ENCODE measurements at regions not wholly inside any gene's neighbourhood (a gene's known extent, or its start where the extent isn't known, plus 50 kb on each side); places are given as distances from the start of the nearest gene placed in this dataset.

DNA sequence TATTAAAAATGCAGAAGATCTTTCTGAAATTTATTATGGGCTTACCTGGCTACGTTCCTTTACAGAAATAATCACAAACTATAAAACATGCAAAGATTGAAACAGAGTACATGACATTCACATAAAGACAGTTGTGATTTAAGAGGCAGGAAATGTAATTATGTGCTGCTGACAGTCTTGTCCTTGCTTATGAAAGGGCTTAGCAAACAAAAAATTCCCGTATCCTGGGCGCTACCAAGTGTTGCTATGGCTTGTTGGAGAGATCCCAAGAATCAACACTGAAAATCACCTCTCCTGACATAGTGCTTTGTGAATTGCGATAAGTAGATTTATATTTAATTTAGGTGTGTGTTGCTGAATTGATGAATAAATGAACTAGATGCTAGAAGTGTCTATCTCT lies 352.5 kb upstream of the C9orf72 start:
- Histone ChIP-seq H3K4me2 (ENCODE audit: low read depth, low read length) (no peak overlapping the region), H2AFZ (ENCODE audit: low read length) (no peak overlapping the region), H3K27ac (ENCODE audit: extremely low read length, insufficient read depth, low read length) (no peak overlapping the region), H3K27me3 (ENCODE audit: control insufficient read depth in 1 of 2, insufficient read depth in 2 of 2, low read length in 2 of 2) (no peaks in the 10 kb centered on the region), H3K4me1 (ENCODE audit: insufficient read depth, low read length) (no peaks in the 10 kb centered on the region), H3K36me3 (replicated peaks in 1 of 2; ENCODE audit: control insufficient read depth in 1 of 2, insufficient read depth in 2 of 2, low read length in 2 of 2) (no peaks in the 10 kb centered on the region), H3K79me2 (ENCODE audit: insufficient read depth, low read length) (no peaks in the 10 kb centered on the region), H3K9ac (ENCODE audit: insufficient read depth, low read depth, low read length) (no peak overlapping the region), H3K4me3 (replicated peaks in 1 of 3; ENCODE audit: insufficient read depth in 1 of 3, low read depth in 2 of 3, low read length in 3 of 3) (no peak overlapping the region), H4K20me1 (ENCODE audit: insufficient read depth, low read length) (no peaks in the 10 kb centered on the region), H3K9me3 (ENCODE audit: low read length) (no peaks in the 10 kb centered on the region)
- FAIRE-seq (no peak), DNase-seq (ENCODE audit: low spot score) (no peak), ATAC-seq (no peak)
- POLR2A ChIA-PET = no interaction called here
- CTCF ChIA-PET (ENCODE audit: low intra/inter-chr PET ratio, low total read pairs) = no interaction called here
- WGBS (ENCODE audit: low lambda C conversion rate) = 20% methylated on average over 4 of the region's 4 CpGs
- in situ Hi-C loops (cut with HindIII; ENCODE audit: extremely low pct_ligation_motif_present, low pct_unique_long_range_greater_than_20kb) = no loop called here
- TF ChIP-seq ZNF136 (CRISPR knock-in tag; IDR thresholded peaks at IDR 0.05; ENCODE audit: low read depth) (no peak), SRY (CRISPR knock-in tag; IDR thresholded peaks at IDR 0.05) (no peak), ZBTB38 (CRISPR knock-in tag; IDR thresholded peaks at IDR 0.05) (no peak), ZBTB42 (CRISPR knock-in tag; IDR thresholded peaks at IDR 0.05) (no peak), CHCHD3 (CRISPR knock-in tag; IDR thresholded peaks at IDR 0.05) (no peak), KAT7 (CRISPR knock-in tag; IDR thresholded peaks at IDR 0.05; ENCODE audit: borderline replicate concordance) (no peak), AKAP8 (CRISPR knock-in tag; IDR thresholded peaks at IDR 0.05) (no peak), ZSCAN30 (CRISPR knock-in tag; IDR thresholded peaks at IDR 0.05) (no peak), PBX3 (CRISPR knock-in tag; IDR thresholded peaks at IDR 0.05; ENCODE audit: borderline replicate concordance) (no peak), ZBTB20 (CRISPR knock-in tag; IDR thresholded peaks at IDR 0.05; ENCODE audit: borderline replicate concordance, low read depth) (no peak), GZF1 (CRISPR knock-in tag; IDR thresholded peaks at IDR 0.05) (no peak), IKZF1 (IDR thresholded peaks at IDR 0.05) (no peak), ZNF10 (CRISPR knock-in tag; IDR thresholded peaks at IDR 0.05; ENCODE audit: borderline replicate concordance, low read depth) (no peak), CBX5 (CRISPR knock-in tag; IDR thresholded peaks at IDR 0.05; ENCODE audit: borderline replicate concordance) (no peak), ZNF616 (CRISPR knock-in tag; IDR thresholded peaks at IDR 0.05; ENCODE audit: low read depth) (no peak), TGIF2 (CRISPR knock-in tag; IDR thresholded peaks at IDR 0.05) (no peak), BCL6 (CRISPR knock-in tag; IDR thresholded peaks at IDR 0.05) (no peak)
- TF ChIP-seq, protein P1, sequence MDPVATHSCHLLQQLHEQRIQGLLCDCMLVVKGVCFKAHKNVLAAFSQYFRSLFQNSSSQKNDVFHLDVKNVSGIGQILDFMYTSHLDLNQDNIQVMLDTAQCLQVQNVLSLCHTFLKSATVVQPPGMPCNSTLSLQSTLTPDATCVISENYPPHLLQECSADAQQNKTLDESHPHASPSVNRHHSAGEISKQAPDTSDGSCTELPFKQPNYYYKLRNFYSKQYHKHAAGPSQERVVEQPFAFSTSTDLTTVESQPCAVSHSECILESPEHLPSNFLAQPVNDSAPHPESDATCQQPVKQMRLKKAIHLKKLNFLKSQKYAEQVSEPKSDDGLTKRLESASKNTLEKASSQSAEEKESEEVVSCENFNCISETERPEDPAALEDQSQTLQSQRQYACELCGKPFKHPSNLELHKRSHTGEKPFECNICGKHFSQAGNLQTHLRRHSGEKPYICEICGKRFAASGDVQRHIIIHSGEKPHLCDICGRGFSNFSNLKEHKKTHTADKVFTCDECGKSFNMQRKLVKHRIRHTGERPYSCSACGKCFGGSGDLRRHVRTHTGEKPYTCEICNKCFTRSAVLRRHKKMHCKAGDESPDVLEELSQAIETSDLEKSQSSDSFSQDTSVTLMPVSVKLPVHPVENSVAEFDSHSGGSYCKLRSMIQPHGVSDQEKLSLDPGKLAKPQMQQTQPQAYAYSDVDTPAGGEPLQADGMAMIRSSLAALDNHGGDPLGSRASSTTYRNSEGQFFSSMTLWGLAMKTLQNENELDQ (CRISPR knock-in tag; IDR thresholded peaks at IDR 0.05; ENCODE audit: borderline replicate concordance) = no peak
- TF ChIP-seq, protein P2, sequence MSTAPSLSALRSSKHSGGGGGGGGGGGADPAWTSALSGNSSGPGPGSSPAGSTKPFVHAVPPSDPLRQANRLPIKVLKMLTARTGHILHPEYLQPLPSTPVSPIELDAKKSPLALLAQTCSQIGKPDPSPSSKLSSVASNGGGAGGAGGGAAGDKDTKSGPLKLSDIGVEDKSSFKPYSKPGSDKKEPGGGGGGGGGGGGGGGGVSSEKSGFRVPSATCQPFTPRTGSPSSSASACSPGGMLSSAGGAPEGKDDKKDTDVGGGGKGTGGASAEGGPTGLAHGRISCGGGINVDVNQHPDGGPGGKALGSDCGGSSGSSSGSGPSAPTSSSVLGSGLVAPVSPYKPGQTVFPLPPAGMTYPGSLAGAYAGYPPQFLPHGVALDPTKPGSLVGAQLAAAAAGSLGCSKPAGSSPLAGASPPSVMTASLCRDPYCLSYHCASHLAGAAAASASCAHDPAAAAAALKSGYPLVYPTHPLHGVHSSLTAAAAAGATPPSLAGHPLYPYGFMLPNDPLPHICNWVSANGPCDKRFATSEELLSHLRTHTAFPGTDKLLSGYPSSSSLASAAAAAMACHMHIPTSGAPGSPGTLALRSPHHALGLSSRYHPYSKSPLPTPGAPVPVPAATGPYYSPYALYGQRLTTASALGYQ (CRISPR knock-in tag; IDR thresholded peaks at IDR 0.05) = no peak
- intact Hi-C loops (cut with micrococcal nuclease; ENCODE audit: unreplicated experiment) = no loop called here
- BruUV-seq (replicated peaks) = no TSS peak
